Mesenchymal stem cell (in vitro differentiated cells and primary cell): ENCODE measurements at regions not wholly inside any gene's neighbourhood (a gene's known extent, or its start where the extent isn't known, plus 50 kb on each side); places are given as distances from the start of the nearest gene placed in this dataset.

ENCODE experiments used
- DNase-seq: peaks from one replicate; pipeline ENCODE4 v3.0.0-alpha.2; 2013
- H2AFZ ChIP-seq: one replicate; pipeline ENCODE4 v1.6.1; 2013; ENCODE audit warnings: low read depth, mild to moderate bottlenecking, control low read depth, inconsistent platforms, low read length, moderate library complexity
- H2AK5ac ChIP-seq: 2 replicates; pipeline ENCODE4 v1.6.1; 2013; ENCODE audit warnings: low read length, moderate library complexity, mild to moderate bottlenecking, inconsistent platforms; ENCODE audit not compliant: severe bottlenecking
- H2BK120ac ChIP-seq: one replicate; pipeline ENCODE4 v1.6.1; 2013; ENCODE audit warnings: low read depth, mild to moderate bottlenecking, inconsistent platforms, low read length, moderate library complexity
- H2BK12ac ChIP-seq, 2 experiments: one replicate each; pipeline ENCODE4 v1.6.1; 2013; ENCODE audit warnings: inconsistent platforms in 2 of 2, low read length in 2 of 2, mild to moderate bottlenecking in 2 of 2, moderate library complexity in 2 of 2, control low read depth in 1 of 2
- H2BK15ac ChIP-seq: one replicate; pipeline ENCODE4 v1.6.1; 2013; ENCODE audit warnings: mild to moderate bottlenecking, low read depth, inconsistent platforms; ENCODE audit not compliant: poor library complexity, severe bottlenecking
- H2BK5ac ChIP-seq: 2 replicates; pipeline ENCODE4 v1.6.1; 2013; ENCODE audit warnings: low read depth, mild to moderate bottlenecking, low read length, control low read depth, inconsistent platforms; ENCODE audit not compliant: poor library complexity, severe bottlenecking
- H3K14ac ChIP-seq, 2 experiments: one replicate each; pipeline ENCODE4 v1.6.1; 2013; ENCODE audit warnings: inconsistent platforms in 2 of 2, low read length in 2 of 2, control low read depth in 1 of 2, mild to moderate bottlenecking in 1 of 2, moderate library complexity in 1 of 2
- H3K18ac ChIP-seq, 2 experiments: one replicate each; pipeline ENCODE4 v1.6.1; 2013; ENCODE audit warnings: inconsistent platforms in 2 of 2, low read length in 2 of 2, control low read depth in 1 of 2, low read depth in 1 of 2, mild to moderate bottlenecking in 1 of 2
- H3K23ac ChIP-seq, 2 experiments: one replicate each; pipeline ENCODE4 v1.6.1; 2013; ENCODE audit warnings: inconsistent platforms in 2 of 2, low read length in 2 of 2, mild to moderate bottlenecking in 2 of 2, moderate library complexity in 2 of 2, control low read depth in 1 of 2
- H3K27ac ChIP-seq: 2 replicates; pipeline ENCODE4 v1.5.1; 2013; ENCODE audit warnings: mild to moderate bottlenecking, moderate library complexity, low read length, control low read depth, inconsistent platforms; ENCODE audit not compliant: poor library complexity, severe bottlenecking
- H3K27me3 ChIP-seq, 2 experiments: 2 replicates each; pipeline versions ENCODE4 v1.6.1 to v1.7.0; 2013; ENCODE audit warnings: low read length in 2 of 2, mild to moderate bottlenecking in 2 of 2, moderate library complexity in 2 of 2, control low read depth in 1 of 2, inconsistent platforms in 1 of 2; ENCODE audit not compliant: control insufficient read depth in 1 of 2, insufficient read depth in 1 of 2
- H3K36me3 ChIP-seq, 2 experiments: 2 replicates each; pipeline versions ENCODE4 v1.6.1 to v1.7.0; 2013; ENCODE audit warnings: low read length in 2 of 2, control low read depth in 1 of 2, inconsistent platforms in 1 of 2, low read depth in 1 of 2, mild to moderate bottlenecking in 1 of 2; ENCODE audit not compliant: insufficient read depth in 2 of 2, control insufficient read depth in 1 of 2
- H3K4ac ChIP-seq, 2 experiments: one replicate each; pipeline ENCODE4 v1.6.1; 2013; ENCODE audit warnings: inconsistent platforms in 2 of 2, low read length in 2 of 2, mild to moderate bottlenecking in 2 of 2, moderate library complexity in 2 of 2, control low read depth in 1 of 2, low read depth in 1 of 2
- H3K4me1 ChIP-seq: 2 replicates; pipeline ENCODE4 v1.6.1; 2013; ENCODE audit warnings: low read depth, low read length, control low read depth; ENCODE audit not compliant: control insufficient read depth, insufficient read depth
- H3K4me2 ChIP-seq: 2 replicates; pipeline ENCODE4 v1.6.1; 2013; ENCODE audit warnings: low read length, mild to moderate bottlenecking, inconsistent platforms; ENCODE audit not compliant: poor library complexity, severe bottlenecking
- H3K4me3 ChIP-seq, 2 experiments: 2 replicates each; pipeline versions ENCODE4 v1.5.1 to v1.7.0; 2013; ENCODE audit warnings: low read length in 2 of 2, mild to moderate bottlenecking in 2 of 2, control low read depth in 1 of 2, low read depth in 1 of 2; ENCODE audit not compliant: insufficient read depth in 1 of 2
- H3K79me1 ChIP-seq: replicated peaks from 2 replicates; pipeline ENCODE4 v1.6.1; 2013; ENCODE audit warnings: mild to moderate bottlenecking, control low read depth, low read length, inconsistent platforms; ENCODE audit not compliant: poor library complexity, severe bottlenecking
- H3K9ac ChIP-seq: 2 replicates; pipeline ENCODE4 v1.7.0; 2013; ENCODE audit warnings: mild to moderate bottlenecking, low read length, moderate library complexity
- H3K9me3 ChIP-seq: 2 replicates; pipeline ENCODE4 v1.7.0; 2013; ENCODE audit warnings: mild to moderate bottlenecking, low read length; ENCODE audit not compliant: control insufficient read depth
- H4K8ac ChIP-seq: one replicate; pipeline ENCODE4 v1.6.1; 2013; ENCODE audit warnings: inconsistent platforms, mild to moderate bottlenecking, low read length, moderate library complexity
- H4K91ac ChIP-seq: one replicate; pipeline ENCODE4 v1.6.1; 2013; ENCODE audit warnings: mild to moderate bottlenecking, low read length, inconsistent platforms
- WGBS: methylation state at CpG from one replicate; pipeline ENCODE4 v1.1.7; 2013; ENCODE audit warnings: mixed read lengths; 5-methylcytosine and 5-hydroxymethylcytosine counted together

DNA sequence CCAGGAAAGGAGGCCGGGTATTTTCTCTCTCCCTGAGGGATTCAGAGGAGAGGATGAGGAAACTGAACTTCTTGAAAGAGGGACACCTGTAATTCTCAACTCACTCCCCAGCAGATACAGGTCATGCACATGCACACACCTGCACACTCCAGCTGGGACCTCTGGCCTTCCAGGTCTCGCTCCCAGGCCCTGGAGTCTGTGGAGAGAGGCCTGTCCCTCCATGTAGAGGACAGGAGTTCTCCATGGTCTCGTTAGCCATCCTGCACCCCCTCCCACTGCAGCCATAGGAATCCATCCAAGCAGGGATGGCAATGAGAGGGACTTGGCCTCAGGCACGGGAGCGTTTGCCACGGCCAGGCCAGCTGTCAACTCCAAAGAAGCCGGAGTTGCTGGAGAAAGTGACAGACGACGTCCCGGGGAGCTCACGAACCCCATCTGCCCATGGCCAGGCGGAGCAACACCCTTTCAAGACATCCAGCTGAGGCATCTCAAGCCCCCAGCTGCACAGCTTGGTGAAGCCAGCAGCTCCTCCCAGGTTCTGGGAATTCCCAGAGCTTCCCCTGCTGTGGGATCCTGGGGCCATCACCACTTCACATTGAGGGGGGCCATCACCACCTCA is 223.3 kb downstream of the UACA start:
- Histone ChIP-seq H3K4me1 (peaks cover 4% of the 10 kb centered on the region), H3K27me3 (peaks cover 48 to 98% of the 10 kb centered on the region in 2 experiments), H3K36me3 (no peaks in the 10 kb centered on the region), H2AK5ac (no peak overlapping the region), H2BK120ac (no peak overlapping the region), H3K4me3 (no peak overlapping the region), H3K4me2 (no peak overlapping the region), H3K79me1 (no peaks in the 10 kb centered on the region), H3K18ac (no peak overlapping the region), H3K9ac (no peak overlapping the region), H3K14ac (no peak overlapping the region), H4K91ac (no peak overlapping the region), H2AFZ (no peak overlapping the region), H2BK5ac (no peak overlapping the region), H3K27ac (no peak overlapping the region), H3K23ac (no peak overlapping the region), H2BK15ac (no peak overlapping the region), H3K9me3 (no peaks in the 10 kb centered on the region), H2BK12ac (no peak overlapping the region), H4K8ac (no peak overlapping the region), H3K4ac (no peak overlapping the region)
- no peak for DNase-seq
- 71% methylated on average over 11 of the region's 12 CpGs for WGBS

DNA sequence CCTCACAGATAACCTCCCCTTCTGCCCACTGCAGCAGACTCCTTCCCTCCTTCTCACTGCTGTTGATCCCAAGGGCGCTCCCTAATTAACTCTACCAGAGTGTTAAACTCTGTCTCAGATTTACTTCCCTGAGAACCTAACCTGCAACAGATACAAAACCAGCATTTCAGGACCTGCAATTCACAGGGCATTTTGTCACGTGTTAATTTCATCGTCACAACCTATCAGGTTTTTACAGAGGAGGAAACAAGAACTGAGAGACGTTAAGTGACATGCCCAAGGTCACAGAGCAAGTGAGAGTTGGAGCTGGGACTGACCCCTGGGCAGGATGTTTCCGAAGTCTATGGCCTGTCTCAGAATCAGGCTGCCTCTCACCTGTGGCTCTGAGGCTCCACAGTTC is 223.9 kb downstream of the UACA start:
- no peak overlapping the region for H3K4ac ChIP-seq
- no peak overlapping the region for H3K4me2 ChIP-seq
- H3K4me3 ChIP-seq: no peak overlapping the region
- H2AFZ ChIP-seq: no peak overlapping the region
- no peak for DNase-seq
- no peak overlapping the region for H4K91ac ChIP-seq
- H3K79me1 ChIP-seq: no peaks in the 10 kb centered on the region
- H3K14ac ChIP-seq: no peak overlapping the region
- H3K23ac ChIP-seq: no peak overlapping the region
- peaks cover 4% of the 10 kb centered on the region for H3K4me1 ChIP-seq
- H3K9ac ChIP-seq: no peak overlapping the region
- H3K18ac ChIP-seq: no peak overlapping the region
- H2BK15ac ChIP-seq: no peak overlapping the region
- no peak overlapping the region for H2BK5ac ChIP-seq
- 88% methylated on average over 5 of the region's 5 CpGs for WGBS
- H3K27me3 ChIP-seq: peaks cover 53 to 98% of the 10 kb centered on the region in 2 experiments
- H4K8ac ChIP-seq: no peak overlapping the region
- H3K27ac ChIP-seq: no peak overlapping the region
- H3K36me3 ChIP-seq: no peaks in the 10 kb centered on the region
- H3K9me3 ChIP-seq: no peaks in the 10 kb centered on the region
- H2AK5ac ChIP-seq: no peak overlapping the region
- no peak overlapping the region for H2BK12ac ChIP-seq
- H2BK120ac ChIP-seq: no peak overlapping the region

DNA sequence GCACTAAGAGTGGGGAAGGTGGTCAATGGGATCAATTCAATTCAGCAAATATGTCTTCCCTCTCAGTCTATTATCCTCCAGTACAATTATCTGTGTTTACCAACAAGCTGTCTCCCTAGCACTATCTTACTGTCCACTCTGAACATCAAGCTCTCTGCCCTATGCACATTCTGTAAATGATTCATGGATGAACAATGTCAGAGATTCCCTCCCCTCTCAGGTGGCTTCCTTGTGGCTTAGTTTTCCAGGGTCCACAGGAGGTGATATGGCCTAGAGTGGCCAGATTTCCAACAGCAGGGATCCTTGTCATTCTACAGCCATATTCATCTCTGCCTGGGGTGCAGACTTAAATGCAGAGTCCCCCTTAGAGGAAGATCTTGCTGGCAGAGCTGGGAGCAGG is 225.1 kb downstream of the UACA start:
- no peak overlapping the region for H2BK12ac ChIP-seq
- no peak overlapping the region for H3K14ac ChIP-seq
- H4K8ac ChIP-seq: no peak overlapping the region
- no peak overlapping the region for H3K27ac ChIP-seq
- H2AK5ac ChIP-seq: no peak overlapping the region
- no peak overlapping the region for H2BK5ac ChIP-seq
- H3K27me3 ChIP-seq: peaks cover 59 to 99% of the 10 kb centered on the region in 2 experiments
- no peak overlapping the region for H3K4ac ChIP-seq
- H2AFZ ChIP-seq: no peak overlapping the region
- H3K4me1 ChIP-seq: peaks cover 4% of the 10 kb centered on the region
- H2BK120ac ChIP-seq: no peak overlapping the region
- H3K36me3 ChIP-seq: no peaks in the 10 kb centered on the region
- no peak overlapping the region for H3K9ac ChIP-seq
- no peak overlapping the region for H3K18ac ChIP-seq
- no peak overlapping the region for H3K4me2 ChIP-seq
- H3K4me3 ChIP-seq: no peak overlapping the region
- DNase-seq: no peak
- no peak overlapping the region for H3K23ac ChIP-seq
- no peak overlapping the region for H2BK15ac ChIP-seq
- no peaks in the 10 kb centered on the region for H3K79me1 ChIP-seq
- H4K91ac ChIP-seq: no peak overlapping the region
- H3K9me3 ChIP-seq: no peaks in the 10 kb centered on the region

DNA sequence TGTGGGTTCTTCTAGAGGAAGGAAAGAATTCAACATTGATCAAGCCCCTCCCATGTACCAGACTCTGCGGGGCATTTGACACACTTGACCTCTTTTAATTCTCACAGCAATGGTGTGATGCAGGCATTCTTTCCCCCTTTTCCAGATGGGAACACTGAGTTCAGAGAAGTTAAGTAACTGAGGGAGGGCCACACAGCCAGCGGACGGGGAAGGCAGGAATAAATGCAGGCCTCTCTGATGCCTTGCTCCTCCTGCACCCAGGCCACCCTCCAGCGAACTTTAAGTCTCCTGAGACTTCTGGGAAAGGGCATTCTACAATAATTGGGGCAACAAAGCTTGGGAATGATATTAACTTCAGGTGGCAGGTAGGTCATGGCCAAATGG is 227.4 kb downstream of the UACA start:
- no peak overlapping the region for H3K27ac ChIP-seq
- H3K18ac ChIP-seq: no peak overlapping the region
- H3K27me3 ChIP-seq: peaks cover 64 to 99% of the 10 kb centered on the region in 2 experiments
- H3K4me2 ChIP-seq: no peak overlapping the region
- H3K36me3 ChIP-seq: no peaks in the 10 kb centered on the region
- H3K79me1 ChIP-seq: no peaks in the 10 kb centered on the region
- H3K4ac ChIP-seq: no peak overlapping the region
- no peaks in the 10 kb centered on the region for H3K9me3 ChIP-seq
- H4K8ac ChIP-seq: no peak overlapping the region
- H2BK120ac ChIP-seq: no peak overlapping the region
- H2BK15ac ChIP-seq: no peak overlapping the region
- WGBS: 84% methylated on average over 4 of the region's 4 CpGs
- H3K14ac ChIP-seq: no peak overlapping the region
- H3K9ac ChIP-seq: no peak overlapping the region
- H4K91ac ChIP-seq: no peak overlapping the region
- DNase-seq: no peak
- peaks cover 4% of the 10 kb centered on the region for H3K4me1 ChIP-seq
- no peak overlapping the region for H3K23ac ChIP-seq
- no peak overlapping the region for H2AK5ac ChIP-seq
- H2AFZ ChIP-seq: no peak overlapping the region
- no peak overlapping the region for H2BK12ac ChIP-seq
- no peak overlapping the region for H2BK5ac ChIP-seq
- H3K4me3 ChIP-seq: no peak overlapping the region
